NCI-H446 treated with DMSO at 0.1 percent for 48 hours (cell line): ENCODE measurements at regions not wholly inside any gene's neighbourhood (a gene's known extent, or its start where the extent isn't known, plus 50 kb on each side); places are given as distances from the start of the nearest gene placed in this dataset.
"Not testable (repeated sequence)": the region's sequence is repeated elsewhere in the genome, so short reads cannot be mapped to it uniquely, and the experiment has no call there.

Experiments used
- DNase-seq: peaks from one replicate; lab custom pipeline; 2025; lab: John Stamatoyannopoulos, UW

DNA sequence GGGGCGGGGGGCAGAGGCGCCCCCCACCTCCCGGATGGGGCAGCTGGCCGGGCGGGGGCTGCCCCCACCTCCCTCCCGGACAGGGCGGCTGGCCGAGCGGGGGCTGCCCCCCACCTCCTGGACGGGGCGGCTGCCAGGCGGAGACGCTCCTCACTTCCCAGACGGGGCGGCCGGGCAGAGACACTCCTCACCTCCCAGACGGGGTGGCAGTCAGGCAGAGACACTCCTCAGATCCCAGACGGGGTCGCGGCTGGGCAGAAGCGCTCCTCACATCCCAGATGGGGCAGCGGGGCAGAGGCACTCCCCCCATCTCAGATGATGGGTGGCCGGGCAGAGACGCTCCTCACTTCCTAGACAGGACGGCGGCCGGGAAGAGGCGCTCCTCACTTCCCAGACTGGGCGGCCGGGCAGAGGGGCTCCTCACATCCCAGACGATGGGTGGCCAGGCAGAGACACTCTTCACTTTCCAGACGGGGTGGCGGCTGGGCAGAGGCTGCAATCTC, 240.1 kb downstream of the NPIPA7 start:
- not testable (repeated sequence) for DNase-seq

DNA sequence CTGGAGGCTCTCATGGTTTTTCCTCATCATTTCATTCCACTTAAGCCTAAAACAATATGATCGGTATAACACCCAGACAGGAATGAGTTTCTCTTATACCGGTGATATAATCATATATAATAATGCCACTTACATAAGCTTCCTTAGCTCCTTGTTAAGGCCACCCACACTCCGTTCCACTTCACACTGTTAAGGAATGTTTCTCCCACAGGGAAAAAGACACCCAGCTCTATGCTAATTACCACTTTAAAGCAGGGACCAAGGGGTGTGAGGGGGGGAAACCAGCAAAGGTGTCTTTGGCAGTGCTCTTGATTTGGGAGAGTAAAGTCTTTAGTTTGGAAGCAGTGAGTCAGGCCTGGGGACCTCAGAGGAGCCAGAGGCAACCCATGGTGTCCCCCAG, 245.4 kb downstream of the NPIPA7 start:
- DNase-seq: not testable (repeated sequence)

DNA sequence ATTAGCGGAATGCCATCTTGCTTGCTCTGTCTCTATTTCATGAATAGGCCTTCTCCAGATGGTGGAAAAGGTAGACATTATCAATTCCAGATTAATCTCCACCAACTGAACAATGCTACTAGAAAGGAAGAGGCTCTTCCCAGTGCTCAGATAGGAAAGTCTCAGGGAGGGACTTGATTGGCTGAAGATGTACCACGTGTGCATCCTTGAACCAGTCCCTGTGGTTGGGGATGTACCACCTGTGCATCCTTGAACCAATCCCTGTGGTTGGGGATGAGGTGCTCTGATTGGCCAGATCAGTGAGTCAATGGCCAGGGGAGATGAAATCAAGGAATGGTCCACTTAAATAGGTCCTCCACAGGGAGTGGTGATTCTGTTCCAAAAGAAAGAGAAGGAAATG, 246.2 kb downstream of the NPIPA7 start:
- not testable (repeated sequence) for DNase-seq

DNA sequence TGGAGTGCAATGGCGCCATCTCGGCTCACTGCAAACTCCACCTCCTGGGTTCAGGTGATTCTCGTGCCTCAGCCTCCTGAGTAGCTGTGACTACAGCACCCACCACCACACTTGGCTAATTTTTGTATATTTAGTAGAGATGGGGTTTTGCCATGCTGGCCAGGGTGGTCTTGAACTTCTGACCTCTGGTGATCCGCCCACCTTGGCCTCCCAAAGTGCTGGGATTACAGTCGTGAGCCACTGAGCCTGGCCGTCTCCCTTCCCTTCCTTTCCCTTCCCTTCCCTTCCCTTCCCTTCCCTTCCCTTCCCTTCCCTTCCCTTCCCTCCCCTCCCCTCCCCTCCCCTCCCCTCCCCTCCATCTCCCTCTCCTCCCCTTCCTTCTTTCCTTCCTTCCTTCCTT, 248.9 kb downstream of the NPIPA7 start:
- not testable (repeated sequence) for DNase-seq

DNA sequence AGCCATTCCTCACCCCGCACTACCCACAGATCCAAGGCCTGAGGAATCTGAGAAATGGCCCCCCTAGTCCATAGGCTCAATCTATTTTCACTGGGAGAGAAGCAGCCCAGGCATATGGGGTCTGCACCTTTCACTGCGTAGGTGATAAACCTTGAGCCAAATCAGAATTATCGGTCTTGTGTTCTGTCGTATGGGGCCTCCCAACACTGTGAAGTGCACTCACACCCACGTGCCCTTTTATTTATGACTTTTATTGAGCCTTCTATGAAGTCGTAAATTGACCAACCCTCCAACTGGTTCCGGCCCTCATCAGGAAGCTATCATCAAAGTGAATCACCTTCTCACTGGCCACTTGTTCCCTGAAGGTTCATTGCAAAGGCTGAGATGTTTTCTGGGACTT, 259.3 kb downstream of the NPIPA7 start:
- not testable (repeated sequence) for DNase-seq

DNA sequence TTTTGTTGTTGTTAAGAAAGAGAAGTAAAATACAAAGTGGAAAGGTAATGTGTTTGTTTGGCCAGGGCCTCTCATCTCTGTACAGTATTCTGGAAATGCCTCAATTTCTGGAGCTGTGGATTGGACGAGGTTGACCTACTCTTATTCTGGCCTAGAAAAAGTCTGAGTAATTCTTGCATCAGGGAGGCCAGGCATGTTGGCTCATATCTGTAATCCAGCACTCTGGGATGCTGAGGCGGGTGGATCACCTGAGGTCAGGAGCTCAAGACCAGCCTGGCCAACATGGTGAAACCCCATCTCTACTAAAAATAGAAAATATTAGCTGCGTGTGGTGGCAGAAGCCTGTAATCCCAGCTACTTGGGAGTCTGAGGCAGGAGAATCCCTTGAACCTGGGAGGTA, 259.8 kb downstream of the NPIPA7 start:
- DNase-seq: not testable (repeated sequence)

DNA sequence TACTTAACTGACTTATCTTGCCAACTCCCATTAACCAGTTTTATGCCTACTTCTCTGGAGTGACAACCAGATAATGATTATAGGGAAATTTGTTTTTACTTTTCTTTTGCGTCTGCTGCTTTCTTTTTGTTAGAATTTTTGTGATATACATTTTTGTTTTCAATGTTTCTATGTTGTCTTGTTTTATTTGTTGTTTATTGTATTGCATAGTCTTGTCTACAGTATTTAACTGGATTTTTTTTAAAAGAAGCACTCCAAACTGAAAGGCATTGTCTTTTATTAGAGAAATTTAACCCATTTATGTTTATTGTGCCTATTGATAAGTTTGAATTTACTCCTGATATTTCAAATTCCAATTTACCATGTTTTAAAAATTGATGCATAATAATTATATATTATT, 264.9 kb downstream of the NPIPA7 start:
- not testable (repeated sequence) for DNase-seq

DNA sequence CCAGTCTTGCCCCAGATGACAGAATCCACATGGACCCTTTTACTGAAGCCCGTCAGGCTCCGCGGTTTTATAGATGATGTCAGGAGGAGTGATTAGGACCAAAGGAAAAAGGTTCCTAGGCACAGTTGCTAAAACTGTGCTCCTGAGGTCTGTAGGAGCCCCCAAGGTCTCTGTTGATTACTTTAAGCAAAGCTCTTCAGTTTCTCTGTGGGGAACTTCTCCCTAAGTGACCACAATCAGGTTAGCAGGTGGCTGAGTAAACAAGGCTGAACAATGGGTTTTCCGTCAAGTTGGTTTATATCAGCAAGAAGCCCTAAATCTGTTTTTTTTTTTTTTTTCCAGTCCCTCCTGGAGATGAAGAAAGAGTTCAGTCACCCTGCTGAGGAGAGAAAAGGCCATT, 269.1 kb downstream of the NPIPA7 start:
- not testable (repeated sequence) for DNase-seq

DNA sequence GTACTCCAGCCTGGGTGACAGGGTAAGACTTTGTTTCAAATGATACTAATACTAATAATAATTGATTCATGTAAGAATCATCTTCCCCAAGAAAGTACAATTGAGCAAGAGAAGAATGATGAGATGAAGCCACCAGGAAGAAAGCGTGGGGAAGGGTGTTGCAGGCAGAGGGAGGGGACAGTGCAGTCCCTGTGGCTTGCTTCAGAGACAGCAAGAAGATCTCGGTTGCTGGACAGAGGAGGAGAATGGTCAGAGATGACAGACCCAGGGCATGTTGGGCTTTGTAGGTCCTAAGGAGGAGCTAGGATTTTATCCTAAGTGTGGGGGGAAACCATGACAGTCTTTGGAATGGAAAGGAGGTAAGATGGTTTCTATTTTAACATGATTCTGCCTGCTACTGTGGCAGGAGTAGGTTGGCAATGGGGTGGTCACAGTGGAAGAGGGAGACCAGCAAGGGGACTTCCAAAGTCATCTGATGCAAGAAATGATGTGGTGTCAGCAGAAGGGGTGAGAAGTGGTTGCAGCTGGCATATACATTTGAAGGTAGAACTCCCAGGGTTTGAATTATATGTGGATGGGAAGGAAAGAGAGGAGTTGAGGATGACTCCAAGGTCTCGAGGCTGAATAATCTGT, 293.4 kb downstream of the NPIPA7 start:
- not testable (repeated sequence) for DNase-seq

DNA sequence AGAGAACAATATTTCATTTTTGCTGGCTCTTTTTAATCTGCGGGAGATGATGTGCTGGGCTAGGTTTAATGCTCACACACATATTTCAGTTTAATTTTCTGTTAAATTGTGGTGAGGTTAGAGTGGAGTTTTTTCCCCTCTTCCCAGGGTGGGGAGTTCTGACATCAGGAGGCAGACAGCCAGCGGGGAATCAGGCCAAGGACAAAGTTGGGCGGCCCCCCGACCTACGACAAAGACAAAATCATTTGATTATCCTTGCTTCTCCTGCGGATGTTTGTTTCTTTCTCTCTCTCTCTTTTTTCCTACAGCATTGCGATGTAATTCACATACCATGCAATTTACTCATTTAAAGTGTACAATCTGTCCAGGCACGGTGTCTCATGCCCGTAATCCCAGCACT, 295.9 kb downstream of the NPIPA7 start:
- not testable (repeated sequence) for DNase-seq

DNA sequence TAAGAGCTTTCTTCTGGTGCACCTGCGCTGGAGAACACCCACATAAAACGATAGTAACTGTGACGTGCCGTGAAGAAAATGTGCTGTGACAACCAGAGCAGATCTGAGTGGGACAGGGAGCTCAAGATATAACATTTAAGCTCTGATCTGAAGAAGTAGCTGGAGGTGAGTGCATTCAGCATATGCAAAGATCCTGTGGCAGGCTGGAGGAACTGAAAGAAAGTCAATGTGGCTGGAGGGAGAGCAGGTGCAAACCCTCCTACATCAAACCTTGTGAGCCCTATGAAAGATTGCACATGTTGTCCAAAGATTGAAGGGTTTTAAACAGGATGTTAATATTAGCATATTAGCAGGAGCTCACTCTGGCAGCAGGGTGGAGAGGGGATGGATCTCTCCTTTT, 342.9 kb downstream of the NPIPA7 start:
- not testable (repeated sequence) for DNase-seq

DNA sequence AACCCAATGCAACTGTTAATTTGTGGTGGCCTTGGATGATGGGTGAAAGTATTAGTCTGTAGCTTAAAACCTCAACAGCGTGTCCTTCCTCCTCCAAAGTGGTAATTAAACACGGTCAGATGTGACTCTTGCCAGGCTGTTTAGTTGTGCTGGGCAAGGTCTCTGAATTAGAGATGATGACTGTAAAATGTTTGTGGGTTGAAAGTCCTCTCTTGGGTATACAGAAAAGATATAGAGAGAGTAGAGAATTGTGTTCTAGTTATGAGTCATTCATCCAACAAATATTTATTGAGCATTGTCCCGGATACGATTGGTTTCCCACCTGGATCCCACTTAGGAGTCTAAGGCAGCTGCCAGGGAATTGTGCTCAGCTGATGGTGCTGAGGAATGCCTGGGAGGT, 343.7 kb downstream of the NPIPA7 start:
- not testable (repeated sequence) for DNase-seq

DNA sequence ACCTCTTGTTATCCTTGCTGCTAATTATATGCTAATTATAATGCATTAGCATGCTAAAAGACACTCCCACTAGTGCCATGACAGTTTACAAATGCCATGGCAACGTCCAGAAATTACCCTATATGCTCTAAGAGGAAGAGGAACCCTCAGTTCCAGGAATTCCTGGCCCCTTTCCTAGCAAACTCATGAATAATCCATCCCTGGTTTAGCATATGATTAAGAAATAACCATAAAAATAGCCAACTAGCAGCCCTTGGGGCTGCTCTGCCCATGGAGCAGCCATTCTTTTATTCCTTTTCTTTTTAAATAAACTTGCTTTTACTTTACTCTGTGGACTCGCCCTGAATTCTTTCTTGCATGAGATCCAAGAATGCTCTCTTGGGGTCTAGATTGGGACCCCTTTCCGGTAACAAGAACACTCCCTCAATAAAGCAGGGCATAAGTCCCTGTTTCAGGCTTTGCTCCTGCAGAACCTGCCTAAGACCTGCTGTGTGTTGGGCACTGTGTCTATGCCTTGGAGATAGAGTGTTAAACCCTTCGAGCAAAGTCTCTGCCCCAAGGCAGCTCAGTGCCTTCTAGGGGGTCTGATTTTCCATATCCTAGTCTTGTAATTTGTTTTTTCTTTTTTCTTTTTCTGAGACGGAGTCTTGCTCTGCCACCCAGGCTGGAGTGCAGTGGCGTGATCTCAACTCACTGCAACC, 345.0 kb downstream of the NPIPA7 start:
- not testable (repeated sequence) for DNase-seq

DNA sequence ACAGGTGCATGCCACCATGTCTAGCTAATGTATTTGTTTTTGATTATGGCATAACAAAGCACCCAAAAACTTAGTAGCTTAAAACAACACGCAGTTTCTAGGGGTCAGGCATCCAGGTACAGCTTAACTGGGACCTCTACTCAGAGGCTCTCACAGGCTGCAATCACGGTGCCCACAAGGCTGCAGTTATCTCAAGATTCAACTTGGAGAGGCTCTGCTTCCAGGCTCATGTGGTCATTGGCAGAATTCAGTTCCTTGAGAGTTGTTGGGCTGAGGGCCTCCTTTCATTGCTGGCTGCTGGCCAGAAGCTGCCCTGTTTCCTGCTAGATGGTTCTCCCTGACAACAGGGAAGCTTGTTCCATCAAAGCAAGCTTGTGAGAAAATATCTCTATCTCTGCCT, 348.1 kb downstream of the NPIPA7 start:
- DNase-seq: not testable (repeated sequence)

DNA sequence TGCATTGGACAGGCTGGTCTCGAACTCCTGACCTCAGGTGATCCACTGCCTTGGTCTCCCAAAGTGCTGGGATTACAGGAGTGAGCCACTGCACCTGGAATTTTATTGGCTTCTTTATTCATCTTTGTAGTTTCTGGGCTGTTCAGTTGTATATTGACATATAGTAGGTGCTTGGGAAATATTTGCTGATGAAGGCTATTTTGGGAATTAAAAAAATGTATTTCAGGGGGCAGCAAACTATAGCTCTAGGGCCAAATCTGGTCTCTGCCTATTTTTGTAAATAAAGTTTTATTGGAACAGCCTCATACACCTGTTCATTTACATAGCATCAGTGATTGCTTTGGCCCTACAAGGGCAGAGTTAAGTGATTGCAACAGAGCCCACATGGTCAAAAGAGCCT, 363.6 kb downstream of the NPIPA7 start:
- DNase-seq: not testable (repeated sequence)

DNA sequence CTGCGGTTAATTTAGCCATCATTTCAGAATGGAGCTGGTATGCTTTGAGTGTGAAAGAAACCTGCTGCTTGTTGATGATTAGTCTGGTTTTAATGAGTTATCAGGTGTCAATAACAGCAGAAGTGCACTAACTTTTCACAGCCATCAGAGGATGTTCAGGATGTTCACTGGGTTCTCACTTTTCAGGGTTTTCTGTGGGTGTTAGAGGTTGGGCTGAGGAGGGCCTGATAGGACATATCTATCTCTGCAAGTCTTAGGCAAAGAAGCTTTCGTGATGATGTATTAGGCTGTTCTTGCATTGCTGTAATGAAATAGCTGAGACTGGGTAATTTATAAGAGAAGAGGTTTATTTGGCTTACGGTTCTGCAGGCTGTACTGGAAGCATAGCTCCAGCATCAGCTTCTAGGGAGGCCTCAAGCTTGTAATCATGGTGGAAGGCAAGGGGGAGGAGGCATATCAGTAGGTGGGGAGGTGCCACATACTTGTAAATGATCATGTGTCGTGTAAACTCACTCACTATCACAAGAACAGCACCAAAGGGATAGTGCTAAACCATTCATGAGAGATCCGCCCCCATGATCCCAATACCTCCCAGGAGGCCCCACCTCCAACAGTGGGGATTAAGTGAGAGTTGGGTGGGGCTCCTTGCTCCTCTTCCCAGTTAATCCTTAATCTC, 376.2 kb downstream of the NPIPA7 start:
- DNase-seq: not testable (repeated sequence)

DNA sequence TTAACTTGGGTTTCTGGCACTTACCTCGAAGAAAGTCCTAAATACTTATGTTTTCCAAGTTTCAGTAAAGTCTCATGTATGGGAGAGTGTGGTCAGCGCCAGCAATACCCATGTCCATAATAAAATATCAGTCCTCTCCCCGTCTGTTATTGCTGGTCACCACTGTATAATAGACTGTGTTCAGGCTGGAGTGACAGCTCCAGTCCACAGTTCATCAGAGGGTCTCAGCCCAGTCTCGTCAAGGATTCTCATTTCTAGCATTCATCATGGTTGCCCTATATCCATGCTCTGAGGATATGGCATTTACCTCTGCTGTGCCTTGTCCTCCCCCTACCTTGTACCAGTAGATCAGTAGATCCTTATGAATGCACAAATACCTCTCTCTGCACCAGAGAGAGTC, 384.5 kb downstream of the NPIPA7 start:
- DNase-seq: no peak

DNA sequence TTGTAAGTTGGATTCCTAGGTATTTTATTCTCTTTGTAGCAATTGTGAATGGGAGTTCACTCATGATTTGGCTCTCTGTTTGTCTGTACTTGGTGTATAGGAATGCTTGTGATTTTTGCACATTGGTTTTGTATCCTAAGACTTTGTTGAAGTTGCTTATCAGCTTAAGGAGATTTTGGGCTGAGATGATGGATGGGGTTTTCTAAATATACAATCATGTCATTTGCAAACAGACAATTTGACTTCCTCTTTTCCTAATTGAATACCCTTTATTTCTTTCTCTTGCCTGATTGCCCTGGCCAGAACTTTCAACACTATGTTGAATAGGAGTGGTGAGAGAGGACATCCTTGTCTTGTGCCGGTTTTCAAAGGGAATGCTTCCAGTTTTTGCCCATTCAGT, 391.8 kb downstream of the NPIPA7 start:
- DNase-seq: not testable (repeated sequence)

DNA sequence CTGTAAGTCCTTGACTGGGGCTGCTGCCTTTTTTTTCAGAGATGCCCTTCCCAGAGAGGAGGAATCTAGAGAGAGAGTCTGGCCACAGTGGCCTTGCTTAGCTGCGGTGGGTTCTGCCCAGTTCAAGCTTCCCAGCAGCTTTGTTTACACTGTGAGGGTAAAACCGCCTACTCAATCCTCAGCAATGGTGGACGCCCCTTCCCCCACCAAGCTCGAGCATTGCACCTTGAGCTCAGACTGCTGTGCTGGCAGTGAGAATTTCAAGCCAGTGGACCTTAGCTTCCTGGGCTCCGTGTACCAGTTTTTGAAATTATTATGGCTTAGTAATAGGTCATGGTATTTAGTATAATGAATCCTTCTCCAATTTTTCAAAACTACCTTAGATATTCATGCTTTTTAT, 395.4 kb downstream of the NPIPA7 start:
- DNase-seq: no peak

DNA sequence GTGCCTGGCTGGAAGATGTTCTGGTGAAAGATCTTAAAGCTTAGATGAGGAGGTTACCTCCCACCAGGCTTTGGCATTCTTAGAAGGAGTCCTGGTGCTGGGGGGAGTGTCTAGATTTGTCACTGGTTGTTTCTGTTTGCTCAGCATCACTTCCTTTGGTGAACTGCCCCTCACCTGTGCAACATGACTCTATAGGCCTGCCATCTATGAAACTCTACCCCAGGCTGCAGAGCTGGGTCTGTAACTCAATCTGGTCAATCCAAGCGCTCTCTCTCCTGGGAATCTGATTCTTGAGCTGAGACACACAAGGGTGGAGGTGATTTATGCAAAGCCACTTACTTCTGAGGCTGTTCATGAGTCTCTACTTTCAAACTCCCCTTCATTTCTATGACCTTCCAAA, 399.4 kb downstream of the NPIPA7 start:
- no peak for DNase-seq

DNA sequence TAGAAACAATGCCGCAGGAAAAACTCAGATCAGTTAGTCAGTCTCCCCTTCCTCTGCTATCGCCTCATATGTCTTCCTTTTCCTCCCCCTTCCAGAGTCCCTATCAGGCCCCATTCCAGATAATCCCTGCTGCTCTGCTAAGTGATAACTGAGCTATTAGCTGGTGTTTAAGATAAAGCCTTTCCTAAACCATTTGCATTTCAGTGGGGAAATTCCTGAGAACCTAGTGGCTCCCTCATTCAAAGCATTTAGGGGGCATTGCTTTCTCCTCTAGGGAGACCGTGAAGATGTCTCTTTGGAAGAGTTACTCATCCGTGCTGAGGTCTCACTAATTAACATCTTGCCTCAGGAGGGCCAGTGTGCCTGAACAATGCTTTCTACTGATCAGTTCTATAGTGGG, 401.6 kb downstream of the NPIPA7 start:
- no peak for DNase-seq

DNA sequence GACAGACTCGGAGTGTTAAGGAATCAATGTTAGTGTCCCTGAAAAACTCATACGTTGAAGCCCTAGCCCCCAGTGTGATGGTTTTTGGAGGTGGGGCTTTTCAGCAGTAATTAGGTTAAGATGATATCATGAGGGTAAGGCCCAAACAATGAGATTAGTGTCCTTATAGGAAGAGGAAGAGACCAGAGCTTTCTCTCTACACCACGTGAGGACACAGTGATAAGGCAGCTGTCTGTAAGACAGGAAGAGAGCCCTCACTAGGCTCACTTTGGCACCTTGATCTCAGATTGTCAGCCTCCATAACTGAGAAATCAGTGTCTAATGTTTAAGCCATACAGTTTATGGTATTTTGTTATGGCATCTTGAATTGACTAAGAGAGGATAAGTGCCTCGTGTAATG, 403.2 kb downstream of the NPIPA7 start:
- no peak for DNase-seq

DNA sequence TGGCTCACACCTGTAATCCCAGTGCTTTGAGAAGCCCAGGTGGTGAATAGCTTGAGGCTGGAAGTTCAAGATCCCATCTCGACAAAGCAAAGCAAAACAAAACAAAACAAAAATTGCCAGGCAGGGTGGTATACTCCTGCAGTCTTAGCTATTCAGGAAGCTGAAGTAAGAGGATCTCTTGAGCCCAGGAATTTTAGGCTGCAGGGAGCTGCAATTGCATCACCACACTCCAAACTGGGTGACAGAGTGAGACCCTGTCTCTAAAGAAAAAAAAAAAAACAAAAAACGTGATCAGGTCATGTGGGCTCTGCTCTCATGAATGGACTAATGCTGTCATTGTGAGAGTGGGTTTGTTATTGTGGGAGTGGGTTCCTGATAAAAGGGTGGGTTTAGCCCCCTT, 409.1 kb downstream of the NPIPA7 start:
- DNase-seq: no peak
